Stomach smooth muscle (tissue), 2 donors: ENCODE measurements at regions not wholly inside any gene's neighbourhood (a gene's known extent, or its start where the extent isn't known, plus 50 kb on each side); places are given as distances from the start of the nearest gene placed in this dataset.
"Not testable (repeated sequence)": the region's sequence is repeated elsewhere in the genome, so short reads cannot be mapped to it uniquely, and the experiment has no call there.

Experiments used
- H3K27ac ChIP-seq: one replicate; pipeline ENCODE4 v1.7.0; 2013; ENCODE audit warnings: mild to moderate bottlenecking, low read length, inconsistent platforms
- H3K27me3 ChIP-seq, 2 donors: one replicate each; pipeline ENCODE4 v1.7.0; 2013; ENCODE audit warnings: low read length in 2 of 2; ENCODE audit not compliant: insufficient read depth in 2 of 2, control insufficient read depth in 1 of 2
- H3K36me3 ChIP-seq, 2 donors: one replicate each; pipeline ENCODE4 v1.7.0; 2013; ENCODE audit warnings: low read length in 2 of 2; ENCODE audit not compliant: control insufficient read depth in 2 of 2, insufficient read depth in 2 of 2
- H3K4me1 ChIP-seq: one replicate; pipeline ENCODE4 v1.7.0; 2013; ENCODE audit warnings: low read length; ENCODE audit not compliant: control insufficient read depth, insufficient read depth
- H3K4me3 ChIP-seq, 2 donors: one replicate each; pipeline ENCODE4 v1.7.0; 2013; ENCODE audit warnings: low read length in 2 of 2
- H3K9ac ChIP-seq, 2 donors: one replicate each; pipeline ENCODE4 v1.7.0; 2013; ENCODE audit warnings: low read length in 2 of 2, mild to moderate bottlenecking in 1 of 2
- H3K9me3 ChIP-seq, 2 donors: one replicate each; pipeline ENCODE4 v1.7.0; 2013; ENCODE audit warnings: low read length in 2 of 2; ENCODE audit not compliant: control insufficient read depth in 2 of 2
- donor health status: healthy.
- donor health status: Pancreatic carcinoma.

DNA sequence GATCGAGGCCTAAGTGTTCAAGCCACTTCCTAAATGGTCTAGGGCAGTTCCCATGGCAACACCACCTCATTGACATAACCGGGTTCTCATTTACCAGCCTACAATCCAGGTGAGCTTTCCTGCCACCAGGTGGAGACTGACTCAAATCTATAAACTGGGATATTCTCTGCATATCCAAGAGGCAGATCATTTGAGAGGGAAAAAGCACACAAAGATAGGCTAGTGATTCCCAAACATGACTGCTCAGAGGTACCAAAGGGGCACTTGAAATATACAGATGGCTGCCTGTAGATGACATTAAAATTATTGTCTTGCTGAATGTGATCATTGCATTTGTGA is 141.3 kb upstream of the PROK2 start:
- Histone ChIP-seq H3K9me3 (no peaks in the 10 kb centered on the region), H3K27ac (no peak overlapping the region), H3K4me3 (no peak overlapping the region), H3K4me1 (peaks cover 6% of the 10 kb centered on the region), H3K9ac (no peak overlapping the region), H3K36me3 (no peaks in the 10 kb centered on the region), H3K27me3 (peaks cover 0 to 2% of the 10 kb centered on the region in 2 donors)

DNA sequence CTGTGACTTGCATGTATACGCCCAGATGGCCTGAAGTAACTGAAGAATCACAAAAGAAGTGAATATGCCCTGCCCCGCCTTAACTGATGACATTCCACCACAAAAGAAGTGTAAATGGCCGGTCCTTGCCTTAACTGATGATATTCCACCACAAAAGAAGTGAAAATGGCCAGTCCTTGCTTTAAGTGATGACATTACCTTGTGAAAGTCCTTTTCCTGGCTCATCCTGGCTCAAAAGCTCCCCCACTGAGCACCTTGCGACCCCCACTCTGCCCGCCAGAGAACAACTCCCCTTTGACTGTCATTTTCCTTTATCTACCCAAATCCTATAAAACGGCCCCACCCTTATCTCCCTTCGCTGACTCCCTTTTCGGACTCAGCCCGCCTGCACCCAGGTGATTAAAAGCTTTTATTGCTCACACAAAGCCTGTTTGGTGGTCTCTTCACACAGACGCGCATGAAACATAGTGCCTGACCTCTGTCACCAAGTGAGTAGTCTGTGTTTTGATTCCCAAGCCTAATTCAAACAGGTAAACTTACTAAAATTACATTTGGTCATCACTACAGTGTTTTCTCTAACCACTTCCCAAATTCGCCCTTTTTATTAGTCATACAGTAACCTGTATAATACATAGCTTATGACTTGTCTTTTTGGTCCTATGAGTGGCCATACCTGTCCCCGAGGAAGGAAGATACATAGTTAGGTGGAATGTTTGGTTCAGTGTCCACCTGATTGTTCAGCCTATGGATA is 140.7 kb upstream of the PROK2 start:
- H3K9ac ChIP-seq, H3K27ac ChIP-seq, H3K36me3 ChIP-seq, H3K9me3 ChIP-seq, H3K4me3 ChIP-seq, H3K27me3 ChIP-seq, H3K4me1 ChIP-seq: not testable (repeated sequence)

DNA sequence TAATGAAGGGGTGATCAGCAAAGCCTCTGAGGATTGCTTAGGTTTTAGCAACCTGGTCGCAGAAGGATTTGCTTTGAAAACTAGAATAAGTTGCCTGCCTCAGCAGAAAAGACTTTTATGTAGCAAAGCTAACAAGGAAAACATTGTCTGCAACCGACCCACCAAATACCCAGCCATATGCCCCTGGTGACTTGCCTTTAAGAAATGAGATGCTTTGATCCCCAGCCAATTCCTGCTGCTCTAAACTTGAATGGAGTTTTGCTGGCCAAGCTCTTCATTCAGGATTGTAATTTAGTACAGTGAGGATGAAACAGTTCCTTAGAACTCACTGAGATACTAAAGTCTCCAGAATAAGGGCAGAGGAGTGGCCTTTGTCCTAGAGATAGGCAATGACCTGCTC is 139.8 kb upstream of the PROK2 start:
- H3K9me3 ChIP-seq: no peaks in the 10 kb centered on the region
- H3K36me3 ChIP-seq: no peaks in the 10 kb centered on the region
- no peak overlapping the region for H3K4me3 ChIP-seq
- H3K27me3 ChIP-seq: peaks cover 0 to 4% of the 10 kb centered on the region in 2 donors
- H3K9ac ChIP-seq: no peak overlapping the region
- no peaks in the 10 kb centered on the region for H3K4me1 ChIP-seq
- no peak overlapping the region for H3K27ac ChIP-seq

DNA sequence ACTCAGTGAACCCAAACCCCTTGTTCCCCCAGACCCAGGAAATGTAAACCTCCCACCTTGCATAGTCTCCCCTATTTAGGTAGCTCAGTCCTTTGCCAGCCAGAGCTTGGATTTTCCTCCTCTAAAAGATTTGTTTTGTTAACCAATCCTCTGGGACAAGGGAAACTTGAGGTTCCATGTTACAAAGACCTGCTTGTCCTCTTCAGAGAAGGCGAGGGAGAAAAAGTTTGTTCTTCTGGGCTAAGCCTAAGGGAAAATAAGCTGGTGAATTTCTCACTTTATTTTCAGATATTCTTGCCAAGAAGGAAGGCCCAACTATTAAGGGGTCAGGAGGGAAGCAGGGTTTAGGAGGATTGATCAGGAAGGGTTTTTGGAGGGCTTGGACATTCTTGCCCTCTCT is 136.1 kb upstream of the PROK2 start:
- no peak overlapping the region for H3K9ac ChIP-seq
- H3K27ac ChIP-seq: no peak overlapping the region
- H3K27me3 ChIP-seq: peaks cover 0 to 4% of the 10 kb centered on the region in 2 donors
- no peaks in the 10 kb centered on the region for H3K4me1 ChIP-seq
- no peak overlapping the region for H3K4me3 ChIP-seq
- no peaks in the 10 kb centered on the region for H3K36me3 ChIP-seq
- no peaks in the 10 kb centered on the region for H3K9me3 ChIP-seq

- no peaks in the 10 kb centered on the region for H3K4me1 ChIP-seq
- no peaks in the 10 kb centered on the region for H3K36me3 ChIP-seq
- no peaks in the 10 kb centered on the region for H3K9me3 ChIP-seq
- H3K4me3 ChIP-seq: no peak overlapping the region
- H3K27ac ChIP-seq: no peak overlapping the region
- no peak overlapping the region for H3K9ac ChIP-seq
- H3K27me3 ChIP-seq: peaks cover 0 to 4% of the 10 kb centered on the region in 2 donors
Measured at GRCh38 chr3:71919572-71919971, 134.6 kb upstream of the PROK2 start.

GRCh38 chr3:71917545-71917944 is 132.6 kb upstream of the PROK2 start:
- Histone ChIP-seq H3K4me3 (no peak overlapping the region), H3K9me3 (no peaks in the 10 kb centered on the region), H3K9ac (no peak overlapping the region), H3K36me3 (no peaks in the 10 kb centered on the region), H3K4me1 (no peaks in the 10 kb centered on the region), H3K27me3 (peaks cover 0 to 4% of the 10 kb centered on the region in 2 donors), H3K27ac (no peak overlapping the region)

DNA sequence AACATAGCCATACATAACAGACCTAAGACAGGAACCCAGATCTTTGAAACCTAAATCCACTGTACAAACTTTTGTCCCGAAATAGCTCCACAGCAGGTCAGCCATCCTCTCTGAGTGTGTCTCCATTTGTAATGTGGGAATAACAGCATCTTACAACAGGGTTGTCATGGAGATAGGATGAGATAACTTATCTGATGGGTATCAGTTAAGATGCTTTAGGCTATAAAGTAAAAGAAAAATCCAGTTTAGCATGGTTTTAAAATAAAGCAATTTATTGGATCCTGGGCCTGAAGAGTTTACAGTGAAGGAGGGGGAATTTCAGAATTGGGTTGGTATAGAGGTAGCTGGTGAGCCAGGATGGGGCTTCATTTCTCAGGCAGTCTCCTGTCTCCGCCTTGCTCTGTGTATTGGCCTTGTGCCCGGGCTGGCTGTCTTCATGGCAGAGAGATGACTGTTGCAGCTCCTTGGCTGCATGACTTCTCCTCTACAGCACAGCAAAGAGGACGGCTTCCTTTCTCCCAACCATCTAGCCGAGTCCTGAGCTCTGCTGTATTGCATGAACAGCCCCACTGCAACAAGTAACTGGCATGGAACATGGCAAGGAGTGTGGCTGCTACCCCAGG is 131.9 kb upstream of the PROK2 start:
- H3K9me3 ChIP-seq: no peaks in the 10 kb centered on the region
- no peak overlapping the region for H3K27ac ChIP-seq
- H3K9ac ChIP-seq: no peak overlapping the region
- peaks cover 0 to 6% of the 10 kb centered on the region in 2 donors for H3K27me3 ChIP-seq
- H3K36me3 ChIP-seq: no peaks in the 10 kb centered on the region
- no peak overlapping the region for H3K4me3 ChIP-seq
- no peaks in the 10 kb centered on the region for H3K4me1 ChIP-seq

GRCh38 chr3:71912839-71913495 is 128.0 kb upstream of the PROK2 start:
- Histone ChIP-seq H3K4me1 (no peaks in the 10 kb centered on the region), H3K27me3 (peaks cover 2% of the 10 kb centered on the region in 2 donors), H3K36me3 (no peaks in the 10 kb centered on the region)

GRCh38 chr3:71910108-71910507 is 125.2 kb upstream of the PROK2 start:
- no peak overlapping the region for H3K9ac ChIP-seq
- H3K9me3 ChIP-seq: no peaks in the 10 kb centered on the region
- peaks cover 3 to 5% of the 10 kb centered on the region in 2 donors for H3K27me3 ChIP-seq
- H3K27ac ChIP-seq: no peak overlapping the region
- no peaks in the 10 kb centered on the region for H3K36me3 ChIP-seq
- no peaks in the 10 kb centered on the region for H3K4me1 ChIP-seq
- H3K4me3 ChIP-seq: no peak overlapping the region

More at GRCh38 chr3:71912839-71913495, 128.0 kb upstream of the PROK2 start:
- no peak overlapping the region for H3K27ac ChIP-seq
- H3K4me3 ChIP-seq: no peak overlapping the region
- H3K9ac ChIP-seq: no peak overlapping the region
- no peaks in the 10 kb centered on the region for H3K9me3 ChIP-seq

- no peak overlapping the region for H3K9ac ChIP-seq
- no peaks in the 10 kb centered on the region for H3K36me3 ChIP-seq
- H3K9me3 ChIP-seq: no peaks in the 10 kb centered on the region
- no peak overlapping the region for H3K4me3 ChIP-seq
- H3K27ac ChIP-seq: no peak overlapping the region
- peaks cover 3 to 5% of the 10 kb centered on the region in 2 donors for H3K27me3 ChIP-seq
- no peaks in the 10 kb centered on the region for H3K4me1 ChIP-seq
Measured at GRCh38 chr3:71907996-71908395, 123.0 kb upstream of the PROK2 start.

GRCh38 chr3:71906976-71907375 is 122.0 kb upstream of the PROK2 start:
- Histone ChIP-seq H3K36me3 (no peaks in the 10 kb centered on the region), H3K4me1 (no peaks in the 10 kb centered on the region), H3K27ac (no peak overlapping the region), H3K9me3 (no peaks in the 10 kb centered on the region), H3K27me3 (peaks cover 3 to 4% of the 10 kb centered on the region in 2 donors), H3K9ac (no peak overlapping the region), H3K4me3 (no peak overlapping the region)
